ENCODE measurements at regions not wholly inside any gene's neighbourhood (a gene's known extent, or its start where the extent isn't known, plus 50 kb on each side); places are given as distances from the start of the nearest gene placed in this dataset.
"Not testable (repeated sequence)": the region's sequence is repeated elsewhere in the genome, so short reads cannot be mapped to it uniquely, and the experiment has no call there.

DNA sequence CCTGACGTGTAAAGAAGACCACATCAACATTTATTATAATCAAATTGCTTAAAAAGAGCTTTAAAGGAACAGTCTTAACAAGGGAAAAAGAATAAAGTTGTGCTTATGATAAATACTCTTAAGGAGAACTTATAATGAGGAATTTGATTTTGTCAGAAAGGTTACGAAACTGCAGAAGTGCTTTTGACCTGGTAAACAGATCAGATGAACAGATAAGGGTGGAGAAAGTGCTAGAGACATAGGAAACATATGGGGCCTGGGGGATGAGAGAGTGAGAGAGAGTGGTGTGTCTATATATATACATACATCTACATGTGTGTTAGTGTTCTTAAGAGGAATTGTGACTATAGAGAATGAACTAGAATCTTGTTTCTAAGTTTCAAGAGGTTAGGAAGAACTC, 186.2 kb upstream of the GJE1 start:
- no peak for TF ChIP-seq EZH2 (IDR thresholded peaks at IDR 0.05; ENCODE audit: borderline replicate concordance, low read length)
- TF ChIP-seq, protein P1, sequence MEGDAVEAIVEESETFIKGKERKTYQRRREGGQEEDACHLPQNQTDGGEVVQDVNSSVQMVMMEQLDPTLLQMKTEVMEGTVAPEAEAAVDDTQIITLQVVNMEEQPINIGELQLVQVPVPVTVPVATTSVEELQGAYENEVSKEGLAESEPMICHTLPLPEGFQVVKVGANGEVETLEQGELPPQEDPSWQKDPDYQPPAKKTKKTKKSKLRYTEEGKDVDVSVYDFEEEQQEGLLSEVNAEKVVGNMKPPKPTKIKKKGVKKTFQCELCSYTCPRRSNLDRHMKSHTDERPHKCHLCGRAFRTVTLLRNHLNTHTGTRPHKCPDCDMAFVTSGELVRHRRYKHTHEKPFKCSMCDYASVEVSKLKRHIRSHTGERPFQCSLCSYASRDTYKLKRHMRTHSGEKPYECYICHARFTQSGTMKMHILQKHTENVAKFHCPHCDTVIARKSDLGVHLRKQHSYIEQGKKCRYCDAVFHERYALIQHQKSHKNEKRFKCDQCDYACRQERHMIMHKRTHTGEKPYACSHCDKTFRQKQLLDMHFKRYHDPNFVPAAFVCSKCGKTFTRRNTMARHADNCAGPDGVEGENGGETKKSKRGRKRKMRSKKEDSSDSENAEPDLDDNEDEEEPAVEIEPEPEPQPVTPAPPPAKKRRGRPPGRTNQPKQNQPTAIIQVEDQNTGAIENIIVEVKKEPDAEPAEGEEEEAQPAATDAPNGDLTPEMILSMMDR (IDR thresholded peaks at IDR 0.05; ENCODE audit: low read length): no peak
- H3K4me3 ChIP-seq (ENCODE audit: low read depth, low read length, poor library complexity, severe bottlenecking): no peak overlapping the region
- H3K9ac ChIP-seq (ENCODE audit: low read length): no peak overlapping the region
- H3K4me2 ChIP-seq (ENCODE audit: low read length): no peak overlapping the region
- H3F3A ChIP-seq (ENCODE audit: insufficient read depth, low read length): no peaks in the 10 kb centered on the region
- no peaks in the 10 kb centered on the region for H4K20me1 ChIP-seq (ENCODE audit: insufficient read depth, low read length)
- no peaks in the 10 kb centered on the region for H3K9me2 ChIP-seq (ENCODE audit: low read depth, low read length)
- H3K4me1 ChIP-seq (ENCODE audit: insufficient read depth, low read length, severe bottlenecking): no peaks in the 10 kb centered on the region
- H3K9me3 ChIP-seq (ENCODE audit: low read length): no peaks in the 10 kb centered on the region
- no peaks in the 10 kb centered on the region for H3K79me2 ChIP-seq (ENCODE audit: insufficient read depth, low read length)
- H3K27me3 ChIP-seq (ENCODE audit: insufficient read depth, low read length): no peaks in the 10 kb centered on the region
- no peak overlapping the region for H3K27ac ChIP-seq (ENCODE audit: low read depth, low read length, poor library complexity, severe bottlenecking)
- no peaks in the 10 kb centered on the region for H3K36me3 ChIP-seq (ENCODE audit: insufficient read depth, low read length)
- H2AFZ ChIP-seq (ENCODE audit: low read length): no peak overlapping the region

GRCh38 chr6:141938664-141939063, 194.1 kb upstream of the GJE1 start:
- no peaks in the 10 kb centered on the region for H3K9me3 ChIP-seq (ENCODE audit: low read length)
- no peak overlapping the region for H3K4me2 ChIP-seq (ENCODE audit: low read length)
- no peak overlapping the region for H3K9ac ChIP-seq (ENCODE audit: low read length)
- H3K27ac ChIP-seq (ENCODE audit: low read depth, low read length, poor library complexity, severe bottlenecking): no peak overlapping the region
- H4K20me1 ChIP-seq (ENCODE audit: insufficient read depth, low read length): no peaks in the 10 kb centered on the region
- H3K9me2 ChIP-seq (ENCODE audit: low read depth, low read length): no peaks in the 10 kb centered on the region
- H3K4me3 ChIP-seq (ENCODE audit: low read depth, low read length, poor library complexity, severe bottlenecking): no peak overlapping the region
- H3K4me1 ChIP-seq (ENCODE audit: insufficient read depth, low read length, severe bottlenecking): no peaks in the 10 kb centered on the region
- no peak overlapping the region for H2AFZ ChIP-seq (ENCODE audit: low read length)
- TF ChIP-seq, protein P1 (IDR thresholded peaks at IDR 0.05; ENCODE audit: low read length): no peak
- H3F3A ChIP-seq (ENCODE audit: insufficient read depth, low read length): no peaks in the 10 kb centered on the region
- H3K79me2 ChIP-seq (ENCODE audit: insufficient read depth, low read length): no peaks in the 10 kb centered on the region
- no peaks in the 10 kb centered on the region for H3K36me3 ChIP-seq (ENCODE audit: insufficient read depth, low read length)
- H3K27me3 ChIP-seq (ENCODE audit: insufficient read depth, low read length): no peaks in the 10 kb centered on the region

GRCh38 chr6:141932685-141933084, 200.0 kb upstream of the GJE1 start:
- Histone ChIP-seq H3K9me3 (ENCODE audit: low read length) (no peaks in the 10 kb centered on the region), H3K4me3 (ENCODE audit: low read depth, low read length, poor library complexity, severe bottlenecking) (no peak overlapping the region), H3K4me1 (ENCODE audit: insufficient read depth, low read length, severe bottlenecking) (no peaks in the 10 kb centered on the region), H3K79me2 (ENCODE audit: insufficient read depth, low read length) (no peaks in the 10 kb centered on the region), H3K36me3 (ENCODE audit: insufficient read depth, low read length) (no peaks in the 10 kb centered on the region), H3K9me2 (ENCODE audit: low read depth, low read length) (no peaks in the 10 kb centered on the region), H4K20me1 (ENCODE audit: insufficient read depth, low read length) (no peaks in the 10 kb centered on the region), H3K27me3 (ENCODE audit: insufficient read depth, low read length) (no peaks in the 10 kb centered on the region), H3K27ac (ENCODE audit: low read depth, low read length, poor library complexity, severe bottlenecking) (no peak overlapping the region), H3K4me2 (ENCODE audit: low read length) (no peak overlapping the region), H3F3A (ENCODE audit: insufficient read depth, low read length) (no peaks in the 10 kb centered on the region), H2AFZ (ENCODE audit: low read length) (no peak overlapping the region), H3K9ac (ENCODE audit: low read length) (no peak overlapping the region)
- TF ChIP-seq, protein P1 (IDR thresholded peaks at IDR 0.05; ENCODE audit: low read length): no peak
- no peak for TF ChIP-seq EZH2 (IDR thresholded peaks at IDR 0.05; ENCODE audit: borderline replicate concordance, low read length)

GRCh38 chr6:141926200-141926900, 206.4 kb upstream of the GJE1 start:
- not testable (repeated sequence) for H3K4me1 ChIP-seq (ENCODE audit: insufficient read depth, low read length, severe bottlenecking); H4K20me1 ChIP-seq (ENCODE audit: insufficient read depth, low read length); H3K36me3 ChIP-seq (ENCODE audit: insufficient read depth, low read length); H3K4me2 ChIP-seq (ENCODE audit: low read length); H3K27ac ChIP-seq (ENCODE audit: low read depth, low read length, poor library complexity, severe bottlenecking); H3K9ac ChIP-seq (ENCODE audit: low read length); H3F3A ChIP-seq (ENCODE audit: insufficient read depth, low read length); H3K9me2 ChIP-seq (ENCODE audit: low read depth, low read length); H3K27me3 ChIP-seq (ENCODE audit: insufficient read depth, low read length); H3K4me3 ChIP-seq (ENCODE audit: low read depth, low read length, poor library complexity, severe bottlenecking); H3K9me3 ChIP-seq (ENCODE audit: low read length); H3K79me2 ChIP-seq (ENCODE audit: insufficient read depth, low read length); H2AFZ ChIP-seq (ENCODE audit: low read length)
